CD14-positive monocyte (primary cell): ENCODE measurements at regions not wholly inside any gene's neighbourhood (a gene's known extent, or its start where the extent isn't known, plus 50 kb on each side); places are given as distances from the start of the nearest gene placed in this dataset.

Experiments used
- DNase-seq, 3 donors: peaks; one replicate each; pipeline ENCODE4 v3.0.0-alpha.2; 2011 to 2022
- H2AFZ ChIP-seq: 2 replicates; pipeline ENCODE4 v1.6.0; 2012; ENCODE audit warnings: mild to moderate bottlenecking, low read depth, low read length, inconsistent platforms; ENCODE audit not compliant: insufficient read depth, poor library complexity, severe bottlenecking
- H3K27ac ChIP-seq, 2 donors: 1 replicate in 1 of 2; 2 replicates in 1 of 2; pipeline ENCODE4 v1.5.1; 2012 to 2013; ENCODE audit warnings: low read length in 2 of 2, control low read depth in 1 of 2, inconsistent platforms in 1 of 2, low read depth in 1 of 2, mild to moderate bottlenecking in 1 of 2
- H3K27me3 ChIP-seq, 2 donors: one replicate each; pipeline versions ENCODE4 v1.6.0 to v1.6.1; 2011 to 2013; ENCODE audit warnings: low read length in 2 of 2; ENCODE audit not compliant: control insufficient read depth in 2 of 2, insufficient read depth in 2 of 2
- H3K36me3 ChIP-seq, 2 donors: replicated peaks in 1 of 2; 1 replicate in 1 of 2; 2 replicates in 1 of 2; pipeline versions ENCODE4 v1.5.1 to v1.6.1; 2012 to 2013; ENCODE audit warnings: low read length in 2 of 2, control low read depth in 1 of 2, inconsistent platforms in 1 of 2, mild to moderate bottlenecking in 1 of 2; ENCODE audit not compliant: insufficient read depth in 2 of 2, control insufficient read depth in 1 of 2
- H3K4me1 ChIP-seq, 2 donors: 1 replicate in 1 of 2; 2 replicates in 1 of 2; pipeline versions ENCODE4 v1.5.1 to v1.6.1; 2012 to 2013; ENCODE audit warnings: low read length in 2 of 2, control low read depth in 1 of 2, inconsistent platforms in 1 of 2, mild to moderate bottlenecking in 1 of 2, moderate library complexity in 1 of 2; ENCODE audit not compliant: insufficient read depth in 2 of 2, control insufficient read depth in 1 of 2
- H3K4me2 ChIP-seq: replicated peaks from 2 replicates; pipeline ENCODE3; 2012; ENCODE audit warnings: low read length, moderate library complexity, mild to moderate bottlenecking; ENCODE audit not compliant: poor library complexity, severe bottlenecking; ENCODE audit errors: extremely low read depth
- H3K4me3 ChIP-seq, 3 experiments: fragments of 200-600 bp in 1 of 3; sonication (generic) in 1 of 3; replicated peaks in 1 of 3; 1 replicate in 2 of 3; 2 replicates in 1 of 3; pipeline ENCODE4 v1.5.1; 2011 to 2013; ENCODE audit warnings: low read length in 3 of 3, mild to moderate bottlenecking in 3 of 3, control low read depth in 2 of 3, low read depth in 2 of 3, inconsistent platforms in 1 of 3, moderate library complexity in 1 of 3
- H3K79me2 ChIP-seq: 2 replicates; pipeline ENCODE4 v1.6.0; 2012; ENCODE audit warnings: mild to moderate bottlenecking, control low read depth, inconsistent platforms, low read length, moderate library complexity; ENCODE audit not compliant: insufficient read depth
- H3K9ac ChIP-seq: 2 replicates; pipeline ENCODE4 v1.6.0; 2017; ENCODE audit warnings: low read length, mild to moderate bottlenecking; ENCODE audit not compliant: insufficient read depth, poor library complexity, severe bottlenecking
- H3K9me3 ChIP-seq, 2 donors: replicated peaks in 1 of 2; 1 replicate in 1 of 2; 2 replicates in 1 of 2; pipeline versions ENCODE4 v1.5.1 to v1.6.1; 2012 to 2013; ENCODE audit warnings: low read length in 2 of 2, control low read depth in 1 of 2; ENCODE audit not compliant: control insufficient read depth in 1 of 2, insufficient read depth in 1 of 2
- H4K20me1 ChIP-seq: 2 replicates; pipeline ENCODE4 v1.6.0; 2012; ENCODE audit warnings: mild to moderate bottlenecking, low read length, control low read depth, moderate library complexity; ENCODE audit not compliant: insufficient read depth
- H3K27ac Mint-ChIP-seq, 7 donors: one replicate each; pipeline ENCODE4 v1.8.0; 2020; ENCODE audit warnings: mild to moderate bottlenecking in 7 of 7, mixed read lengths in 7 of 7, moderate library complexity in 6 of 7, inconsistent platforms in 2 of 7
- H3K27me3 Mint-ChIP-seq, 3 donors: one replicate each; pipeline ENCODE4 v1.8.0; 2021 to 2022; ENCODE audit warnings: low read depth in 3 of 3, mild to moderate bottlenecking in 3 of 3, mixed read lengths in 3 of 3, moderate library complexity in 3 of 3, inconsistent platforms in 1 of 3
- H3K36me3 Mint-ChIP-seq, 2 donors: one replicate each; pipeline ENCODE4 v1.8.0; 2020; ENCODE audit warnings: mixed read lengths in 2 of 2, inconsistent platforms in 1 of 2, mild to moderate bottlenecking in 1 of 2
- H3K4me1 Mint-ChIP-seq: one replicate; pipeline ENCODE4 v1.8.0; 2020; ENCODE audit warnings: mild to moderate bottlenecking, mixed read lengths
- H3K4me3 Mint-ChIP-seq, 2 donors: one replicate each; pipeline ENCODE4 v1.8.0; 2020; ENCODE audit warnings: mild to moderate bottlenecking in 2 of 2, mixed read lengths in 2 of 2, moderate library complexity in 1 of 2
- H3K9me3 Mint-ChIP-seq, 7 donors: one replicate each; pipeline ENCODE4 v1.8.0; 2020 to 2022; ENCODE audit warnings: mixed read lengths in 7 of 7, mild to moderate bottlenecking in 6 of 7, moderate library complexity in 6 of 7, inconsistent platforms in 2 of 7
- WGBS: methylation state at CpG from one replicate; pipeline ENCODE4 v1.1.5; 2013; ENCODE audit warnings: missing lambda C conversion rate; ENCODE audit not compliant: insufficient coverage; 5-methylcytosine and 5-hydroxymethylcytosine counted together
- intact Hi-C, 2 donors: fragments of 100-400 bp; cut with micrococcal nuclease; formaldehyde crosslinking; loops; one replicate each; pipeline versions ENCODE4 v1.15.0 to v1.15.1; 2023
- TF ChIP-seq, protein P1 (sequence below): fragments of 200-600 bp; IDR thresholded peaks from one replicate; pipeline ENCODE4 v1.8.0; 2022; ENCODE audit warnings: antibody characterized with exemption, mild to moderate bottlenecking

DNA sequence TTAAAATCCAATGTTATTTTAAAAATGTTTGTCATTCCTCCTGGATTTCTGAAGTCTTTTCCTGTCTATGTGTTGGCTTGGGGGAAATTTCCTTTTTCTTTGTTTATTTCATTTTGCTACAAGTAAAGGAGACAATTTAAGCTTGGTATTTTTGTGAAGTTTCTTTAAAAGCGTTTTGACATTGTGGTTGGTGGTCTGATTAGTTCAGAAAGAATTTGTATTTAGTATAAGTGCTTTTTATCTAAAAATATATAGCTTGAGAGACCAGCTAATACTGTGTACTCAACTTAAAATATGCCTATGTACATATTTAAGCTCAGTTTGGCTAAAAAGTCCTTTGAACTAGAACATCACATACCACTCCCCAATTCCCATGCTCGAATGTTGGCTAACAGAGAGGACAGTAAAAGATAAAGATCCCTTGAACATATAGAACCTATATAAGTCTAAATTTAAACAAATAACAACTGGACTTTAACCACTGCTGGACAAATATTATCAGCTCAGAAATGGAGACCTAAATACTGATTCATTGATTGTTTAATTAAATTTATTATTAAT lies 237.6 kb downstream of the TLE4 start:
- H3K27ac ChIP-seq, result no peak overlapping the region
- TF ChIP-seq, protein P1, sequence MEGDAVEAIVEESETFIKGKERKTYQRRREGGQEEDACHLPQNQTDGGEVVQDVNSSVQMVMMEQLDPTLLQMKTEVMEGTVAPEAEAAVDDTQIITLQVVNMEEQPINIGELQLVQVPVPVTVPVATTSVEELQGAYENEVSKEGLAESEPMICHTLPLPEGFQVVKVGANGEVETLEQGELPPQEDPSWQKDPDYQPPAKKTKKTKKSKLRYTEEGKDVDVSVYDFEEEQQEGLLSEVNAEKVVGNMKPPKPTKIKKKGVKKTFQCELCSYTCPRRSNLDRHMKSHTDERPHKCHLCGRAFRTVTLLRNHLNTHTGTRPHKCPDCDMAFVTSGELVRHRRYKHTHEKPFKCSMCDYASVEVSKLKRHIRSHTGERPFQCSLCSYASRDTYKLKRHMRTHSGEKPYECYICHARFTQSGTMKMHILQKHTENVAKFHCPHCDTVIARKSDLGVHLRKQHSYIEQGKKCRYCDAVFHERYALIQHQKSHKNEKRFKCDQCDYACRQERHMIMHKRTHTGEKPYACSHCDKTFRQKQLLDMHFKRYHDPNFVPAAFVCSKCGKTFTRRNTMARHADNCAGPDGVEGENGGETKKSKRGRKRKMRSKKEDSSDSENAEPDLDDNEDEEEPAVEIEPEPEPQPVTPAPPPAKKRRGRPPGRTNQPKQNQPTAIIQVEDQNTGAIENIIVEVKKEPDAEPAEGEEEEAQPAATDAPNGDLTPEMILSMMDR, result no peak
- peaks cover 12% of the 10 kb centered on the region for H3K4me1 Mint-ChIP-seq
- peaks cover 0 to 8% of the 10 kb centered on the region in 2 donors for H3K4me1 ChIP-seq
- H3K9me3 ChIP-seq, result no peaks in the 10 kb centered on the region
- DNase-seq, result no peak
- H2AFZ ChIP-seq, result no peak overlapping the region
- H3K27me3 Mint-ChIP-seq, result peaks cover 0 to 2% (median 2%) of the 10 kb centered on the region in 3 donors
- H3K9me3 Mint-ChIP-seq, result peaks cover 0 to 1% (median 0%) of the 10 kb centered on the region in 7 donors
- H3K4me3 ChIP-seq, result no peak overlapping the region
- no peak overlapping the region for H3K4me2 ChIP-seq
- H4K20me1 ChIP-seq, result no peaks in the 10 kb centered on the region
- WGBS, result no CpG with 5 or more reads among the region's 2 CpGs
- H3K36me3 Mint-ChIP-seq, result no peaks in the 10 kb centered on the region
- H3K27ac Mint-ChIP-seq, result no peak overlapping the region
- H3K79me2 ChIP-seq, result no peaks in the 10 kb centered on the region
- no peak overlapping the region for H3K4me3 Mint-ChIP-seq
- no peaks in the 10 kb centered on the region for H3K36me3 ChIP-seq
- no peaks in the 10 kb centered on the region for H3K27me3 ChIP-seq
- intact Hi-C loops, result no loop called here
- no peak overlapping the region for H3K9ac ChIP-seq

DNA sequence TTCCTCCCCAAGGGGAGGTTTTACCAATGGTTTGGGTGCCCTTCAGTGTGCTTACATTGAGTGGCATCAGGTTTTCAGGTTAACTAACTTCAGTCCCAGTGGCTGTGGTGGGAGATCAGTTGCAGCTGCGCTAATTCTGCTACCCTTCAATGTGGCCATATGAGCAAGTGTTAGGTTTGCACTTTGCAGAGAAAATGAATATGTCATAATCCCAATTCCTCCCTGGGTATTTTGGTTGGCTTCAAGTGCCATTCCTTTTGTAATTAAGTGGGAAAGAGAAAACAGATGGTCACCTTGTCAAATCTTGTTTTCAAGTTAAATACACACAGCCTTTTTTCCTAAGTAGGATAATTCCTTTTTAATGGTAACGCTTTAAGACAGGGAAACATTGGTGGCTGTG lies 236.2 kb downstream of the TLE4 start:
- TF ChIP-seq, protein P1, result no peak
- Histone ChIP-seq H3K36me3 (no peaks in the 10 kb centered on the region), H3K9me3 (no peaks in the 10 kb centered on the region), H3K4me2 (no peak overlapping the region), H3K27ac (no peak overlapping the region), H3K27me3 (no peaks in the 10 kb centered on the region), H3K4me1 (peaks cover 0 to 7% of the 10 kb centered on the region in 2 donors), H3K4me3 (no peak overlapping the region), H2AFZ (no peak overlapping the region), H3K9ac (no peak overlapping the region), H3K79me2 (no peaks in the 10 kb centered on the region), H4K20me1 (no peaks in the 10 kb centered on the region)
- intact Hi-C loops, result no loop called here
- H3K27ac Mint-ChIP-seq, result no peak overlapping the region
- H3K4me3 Mint-ChIP-seq, result no peak overlapping the region
- peaks cover 8% of the 10 kb centered on the region for H3K4me1 Mint-ChIP-seq
- no peaks in the 10 kb centered on the region for H3K36me3 Mint-ChIP-seq
- H3K9me3 Mint-ChIP-seq, result peaks cover 0 to 4% (median under 1%) of the 10 kb centered on the region in 7 donors
- WGBS, result no CpG with 5 or more reads among the region's 2 CpGs
- no peak for DNase-seq
- H3K27me3 Mint-ChIP-seq, result peaks cover 0 to 2% (median 2%) of the 10 kb centered on the region in 3 donors
